SK-MEL-5 (cell line): ENCODE measurements at regions not wholly inside any gene's neighbourhood (a gene's known extent, or its start where the extent isn't known, plus 50 kb on each side); places are given as distances from the start of the nearest gene placed in this dataset.

Source experiments
- DNase-seq: peaks from one replicate; pipeline ENCODE4 v3.0.0-alpha.2; 2016; ENCODE audit warnings: low read depth, low spot score
- in situ Hi-C: cut with HindIII; loops from 2 replicates; pipeline ENCODE4 v1.10.0; 2016; ENCODE audit warnings: low sequenced_read_pairs, high pct_unique_total_duplicates, low pct_unique_long_range_greater_than_20kb

- no peak for DNase-seq
- in situ Hi-C loops: no loop called here
Measured at GRCh38 chr9:135255841-135256580, 168.5 kb downstream of the OLFM1 start.

- no peak for DNase-seq
- in situ Hi-C loops: no loop called here
Measured at GRCh38 chr9:135256581-135257354, 169.3 kb downstream of the OLFM1 start.

DNA sequence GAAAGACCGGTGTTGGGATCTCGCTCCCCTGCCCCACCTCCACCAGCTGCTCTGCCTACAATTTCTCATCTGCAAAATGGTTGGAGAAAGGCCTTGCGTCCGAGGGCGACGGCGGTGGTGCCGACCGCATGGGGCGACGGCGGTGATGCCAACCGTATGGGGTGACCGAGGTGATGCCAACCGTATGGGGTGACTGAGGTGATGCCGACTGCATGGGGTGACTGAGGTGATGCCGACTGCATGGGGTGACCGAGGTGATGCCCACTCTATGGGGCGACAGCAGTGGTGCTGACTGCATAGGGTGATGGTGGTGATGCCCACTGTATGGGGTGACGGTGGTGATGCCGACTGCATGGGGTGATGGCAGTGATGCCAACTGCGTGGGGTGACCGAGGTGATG lies 171.0 kb downstream of the OLFM1 start:
- in situ Hi-C loops: no loop called here
- no peak for DNase-seq

- DNase-seq: no peak
- in situ Hi-C loops: no loop called here
Measured at GRCh38 chr9:135259273-135259672, 171.8 kb downstream of the OLFM1 start.

DNA sequence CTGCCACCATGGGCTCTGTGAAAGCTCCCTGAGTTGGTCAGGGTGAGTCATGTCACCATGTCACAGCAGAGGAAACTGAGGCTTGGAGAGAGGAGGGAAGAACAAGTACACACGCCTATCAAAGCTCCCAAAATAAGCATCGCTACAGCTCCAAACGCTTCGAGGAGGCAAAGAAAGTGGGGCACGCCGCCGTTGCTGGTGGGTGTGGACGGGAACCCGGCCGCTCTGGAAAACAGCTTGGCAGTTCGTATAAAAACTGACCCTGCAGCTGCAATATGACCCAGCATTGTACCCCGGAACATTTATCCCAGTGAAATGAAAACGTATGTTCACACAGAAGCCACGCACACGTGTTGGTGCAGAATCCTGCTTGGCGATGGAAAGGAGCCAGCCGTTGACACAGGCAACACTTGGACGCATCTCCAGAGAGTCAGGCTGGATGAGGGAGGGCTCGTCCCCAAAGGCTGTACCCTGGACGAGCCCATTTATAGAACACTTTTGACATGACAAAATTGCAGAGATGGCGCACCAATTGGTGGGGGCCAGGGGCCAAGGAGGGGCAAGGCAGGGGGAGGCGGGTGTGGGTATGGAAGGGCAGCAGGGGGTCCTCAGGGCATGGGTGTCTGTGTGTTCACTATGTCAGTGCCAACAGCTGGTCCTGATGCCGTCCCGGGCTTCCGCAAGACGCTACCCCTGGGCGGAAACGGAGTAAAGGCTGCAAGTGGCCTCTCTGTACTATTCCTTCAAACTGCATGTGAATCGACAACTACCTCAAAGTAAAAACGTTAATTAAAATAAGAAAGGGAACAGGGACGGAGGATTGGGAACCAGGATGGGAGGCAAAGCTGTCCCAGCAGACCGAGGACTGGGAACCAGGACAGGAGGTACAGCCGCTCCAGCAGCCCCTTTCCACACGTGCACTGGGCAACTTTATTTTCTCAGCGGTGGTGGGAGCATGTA lies 173.0 kb downstream of the OLFM1 start:
- no peak for DNase-seq
- in situ Hi-C loops: no loop called here

GRCh38 chr9:135262248-135262647 lies 174.8 kb downstream of the OLFM1 start:
- in situ Hi-C loops: no loop called here
- no peak for DNase-seq

DNA sequence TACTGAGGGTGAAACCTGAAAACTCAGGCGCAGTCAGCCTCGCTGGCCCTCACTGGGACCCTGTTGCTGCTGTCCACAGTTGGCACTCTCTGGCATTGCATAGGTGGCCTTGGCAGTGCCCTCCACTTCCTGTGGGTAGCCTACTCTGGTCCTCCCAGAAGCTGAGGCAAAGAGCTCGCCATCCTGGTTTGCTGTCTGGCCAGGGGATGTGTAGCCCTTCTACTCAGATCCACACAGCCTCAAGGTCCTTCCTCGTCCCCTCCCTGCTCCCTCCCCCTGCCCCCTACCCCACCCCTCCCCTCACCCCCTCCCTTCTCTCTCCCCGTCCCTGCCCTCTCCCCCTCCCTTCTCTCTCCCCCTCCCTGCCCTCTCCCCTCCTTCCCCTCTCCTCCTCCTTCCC lies 176.0 kb downstream of the OLFM1 start:
- no peak for DNase-seq
- in situ Hi-C loops: no loop called here

GRCh38 chr9:135265931-135266330 lies 178.5 kb downstream of the OLFM1 start:
- DNase-seq: no peak
- in situ Hi-C loops: no loop called here

DNA sequence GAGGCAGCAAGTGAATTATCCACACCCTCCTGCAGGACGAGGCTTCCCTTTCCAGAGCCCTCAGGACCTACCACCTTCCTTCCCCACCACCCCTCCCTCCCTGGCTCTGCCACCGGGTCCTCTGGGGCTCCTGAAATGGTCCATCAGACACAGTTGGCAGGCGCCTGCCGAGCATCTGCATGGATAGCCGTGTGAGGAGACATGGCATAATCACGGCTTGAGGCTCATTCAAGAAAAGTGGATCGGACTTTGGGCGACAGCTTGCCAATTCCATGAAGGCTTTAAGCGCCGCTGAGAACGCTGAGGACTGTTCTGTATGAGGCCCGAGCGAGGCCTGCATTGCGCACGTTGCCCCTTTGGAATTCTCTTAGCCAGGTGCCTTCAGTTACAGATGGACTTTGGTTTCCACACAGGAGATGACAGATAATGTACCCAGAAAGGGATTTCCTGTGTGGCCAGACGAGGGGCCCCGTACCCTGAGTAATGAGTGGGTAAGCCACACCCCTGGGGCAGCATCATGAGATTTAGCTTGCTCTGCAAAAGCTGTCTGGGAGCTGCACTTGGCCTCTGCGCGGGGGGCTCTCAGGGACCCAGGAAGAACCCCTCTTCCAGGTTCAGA lies 179.8 kb downstream of the OLFM1 start:
- DNase-seq: no peak
- in situ Hi-C loops: no loop called here

- in situ Hi-C loops: no loop called here
- DNase-seq: no peak
Measured at GRCh38 chr9:135268031-135268430, 180.6 kb downstream of the OLFM1 start.

GRCh38 chr9:135268981-135269380 lies 181.5 kb downstream of the OLFM1 start:
- no peak for DNase-seq
- in situ Hi-C loops: no loop called here

DNA sequence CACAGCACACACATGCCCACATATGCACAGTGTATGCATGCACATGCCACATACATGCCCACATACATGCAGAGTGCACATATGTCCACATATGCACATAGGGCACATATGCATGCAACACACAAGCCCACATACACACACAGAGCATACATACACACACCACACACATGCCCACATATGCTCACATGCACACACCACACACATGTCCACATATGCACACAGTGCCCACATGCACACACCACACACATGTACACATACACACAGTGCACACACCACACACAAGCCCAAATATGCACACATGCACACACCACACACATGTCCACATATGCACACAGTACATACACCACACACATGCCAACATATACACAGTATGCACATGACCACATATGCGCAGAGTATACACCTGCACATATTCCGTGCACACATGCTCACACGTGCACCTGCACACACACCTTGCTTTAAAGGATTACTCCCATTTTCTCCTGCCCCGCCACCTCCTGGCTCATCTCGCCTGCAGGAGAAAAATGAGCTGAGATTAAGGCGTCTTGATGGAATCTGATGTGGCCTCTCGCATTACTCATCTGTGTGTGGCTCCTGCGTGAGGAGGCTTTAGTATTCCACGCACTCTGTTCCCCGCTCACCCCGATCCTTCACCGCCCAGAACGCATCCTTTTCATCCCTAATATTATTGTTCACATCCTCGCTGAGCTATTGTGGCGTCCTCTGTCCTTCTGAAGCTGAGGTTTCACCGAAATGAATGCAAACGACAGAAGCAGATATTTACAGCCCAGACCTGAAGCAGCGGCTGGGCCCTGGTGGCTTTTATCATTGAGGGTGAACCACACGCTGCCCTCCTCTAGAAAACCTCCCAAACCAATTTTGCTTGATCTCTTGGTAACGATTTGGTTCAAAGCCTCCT lies 182.7 kb downstream of the OLFM1 start:
- in situ Hi-C loops: no loop called here
- DNase-seq: no peak

- no peak for DNase-seq
- in situ Hi-C loops: no loop called here
Measured at GRCh38 chr9:135271425-135271824, 184.0 kb downstream of the OLFM1 start.

- in situ Hi-C loops: no loop called here
- no peak for DNase-seq
Measured at GRCh38 chr9:135272608-135273007, 185.1 kb downstream of the OLFM1 start.

DNA sequence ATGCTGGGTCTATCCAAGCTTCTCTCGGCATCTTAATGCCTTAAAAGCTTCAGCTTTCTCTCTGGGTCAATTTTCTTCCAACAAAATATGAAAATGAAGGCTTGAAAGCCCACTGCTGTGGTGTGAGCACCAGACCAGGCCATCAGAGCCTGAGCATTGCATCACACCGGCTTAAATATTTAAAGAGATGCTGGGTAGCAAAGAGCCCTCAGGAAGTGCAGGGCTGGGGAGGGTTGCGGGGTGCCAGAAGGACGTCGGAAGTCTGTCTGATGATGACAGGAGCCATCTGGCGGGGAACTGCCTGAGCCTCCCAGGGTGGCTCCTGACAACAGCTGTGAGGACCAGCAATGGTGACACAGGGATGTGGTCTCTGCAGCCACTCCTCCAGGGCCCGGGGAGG lies 185.5 kb downstream of the OLFM1 start:
- in situ Hi-C loops: no loop called here
- DNase-seq: no peak

GRCh38 chr9:135275163-135275562 lies 187.7 kb downstream of the OLFM1 start:
- in situ Hi-C loops: no loop called here
- DNase-seq: no peak
